ENCODE measurements at regions not wholly inside any gene's neighbourhood (a gene's known extent, or its start where the extent isn't known, plus 50 kb on each side); places are given as distances from the start of the nearest gene placed in this dataset.

- no peak for ATAC-seq
These were observed 241.7 kb upstream of the MDFIC2 start for GRCh38 chr3:70554170-70554569.

GRCh38 chr3:70550723-70551319 is 238.4 kb upstream of the MDFIC2 start:
- peak; percentile 64 for ATAC-seq

GRCh38 chr3:70546679-70547078 is 234.2 kb upstream of the MDFIC2 start:
- no peak for ATAC-seq

GRCh38 chr3:70543493-70543892 is 231.1 kb upstream of the MDFIC2 start:
- ATAC-seq, result no peak

GRCh38 chr3:70539908-70540307 is 227.5 kb upstream of the MDFIC2 start:
- ATAC-seq, result no peak

- no peak for ATAC-seq
These were observed 220.4 kb upstream of the MDFIC2 start for GRCh38 chr3:70532806-70533205.

GRCh38 chr3:70531838-70532489 is 219.5 kb upstream of the MDFIC2 start:
- no peak for ATAC-seq

GRCh38 chr3:70531063-70531657 is 218.7 kb upstream of the MDFIC2 start:
- ATAC-seq, result no peak

- no peak for ATAC-seq
These were observed 218.2 kb upstream of the MDFIC2 start for GRCh38 chr3:70530626-70531025.

- no peak for ATAC-seq
These were observed 214.6 kb upstream of the MDFIC2 start for GRCh38 chr3:70527026-70527425.

- no peak for ATAC-seq
These were observed 207.6 kb upstream of the MDFIC2 start for GRCh38 chr3:70519913-70520659.

GRCh38 chr3:70519026-70519425 is 206.6 kb upstream of the MDFIC2 start:
- no peak for ATAC-seq

GRCh38 chr3:70518356-70518755 is 205.9 kb upstream of the MDFIC2 start:
- no peak for ATAC-seq

GRCh38 chr3:70517124-70517890 is 204.9 kb upstream of the MDFIC2 start:
- no peak for ATAC-seq

- ATAC-seq, result no peak
These were observed 203.6 kb upstream of the MDFIC2 start for GRCh38 chr3:70516076-70516475.

- no peak for ATAC-seq
These were observed 195.0 kb upstream of the MDFIC2 start for GRCh38 chr3:70507486-70507885.

- ATAC-seq, result no peak
These were observed 194.3 kb upstream of the MDFIC2 start for GRCh38 chr3:70506775-70507174.

GRCh38 chr3:70501561-70501960 is 189.1 kb upstream of the MDFIC2 start:
- ATAC-seq, result no peak

- ATAC-seq, result no peak
These were observed 176.4 kb upstream of the MDFIC2 start for GRCh38 chr3:70488816-70489215.

GRCh38 chr3:70488131-70488530 is 175.7 kb upstream of the MDFIC2 start:
- ATAC-seq, result no peak

GRCh38 chr3:70486414-70487017 is 174.1 kb upstream of the MDFIC2 start:
- no peak for ATAC-seq

- no peak for ATAC-seq
These were observed 163.7 kb upstream of the MDFIC2 start for GRCh38 chr3:70476174-70476573.

Data from esophagus mucosa (tissue), 1 donor.